ENCODE measurements at regions not wholly inside any gene's neighbourhood (a gene's known extent, or its start where the extent isn't known, plus 50 kb on each side); places are given as distances from the start of the nearest gene placed in this dataset.

DNA sequence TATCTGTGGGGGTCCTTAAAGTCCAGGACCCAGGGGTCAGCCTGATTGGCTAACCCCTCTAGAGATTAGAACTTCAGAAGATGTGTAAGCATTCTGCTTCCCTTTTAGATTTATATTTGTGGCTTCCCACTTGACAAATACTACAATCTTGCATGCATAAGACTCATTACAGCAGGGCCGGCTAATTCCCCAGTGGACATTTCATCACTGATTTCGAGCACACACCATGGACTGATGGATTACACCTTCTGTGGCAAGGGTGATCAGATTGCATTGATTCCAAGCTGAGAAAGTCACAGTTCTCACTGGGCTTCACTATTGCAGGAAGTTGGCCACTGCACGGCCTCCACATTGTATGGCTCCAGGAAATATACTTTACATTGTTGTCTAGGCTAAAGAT is 65.8 kb upstream of the DAPK1 start:
- Histone ChIP-seq H3K4me2 (ENCODE audit: low read length) (no peak overlapping the region), H3F3A (ENCODE audit: control insufficient read depth, insufficient read depth) (no peaks in the 10 kb centered on the region), H3K36me3 (ENCODE audit: control insufficient read depth, low read length) (no peaks in the 10 kb centered on the region), H3K27me3 (ENCODE audit: control insufficient read depth, low read length) (no peaks in the 10 kb centered on the region), H3K27ac (ENCODE audit: low read depth, low read length) (no peak overlapping the region), H3K79me2 (ENCODE audit: control insufficient read depth, low read length) (no peaks in the 10 kb centered on the region), H3K9me3 (ENCODE audit: control insufficient read depth, insufficient read depth, low read length) (no peaks in the 10 kb centered on the region), H4K20me1 (ENCODE audit: control insufficient read depth, insufficient read depth, low read depth, low read length) (no peaks in the 10 kb centered on the region), H3K4me3 (ENCODE audit: low read length) (no peak overlapping the region), H3K9me2 (replicated peaks; ENCODE audit: control insufficient read depth, low read length) (no peaks in the 10 kb centered on the region), H3K4me1 (ENCODE audit: control insufficient read depth, low read length) (no peaks in the 10 kb centered on the region)
- TF ChIP-seq EZH2phosphoT487 (IDR thresholded peaks at IDR 0.05; ENCODE audit: borderline replicate concordance, low read length) = no peak
- TF ChIP-seq, protein P1, sequence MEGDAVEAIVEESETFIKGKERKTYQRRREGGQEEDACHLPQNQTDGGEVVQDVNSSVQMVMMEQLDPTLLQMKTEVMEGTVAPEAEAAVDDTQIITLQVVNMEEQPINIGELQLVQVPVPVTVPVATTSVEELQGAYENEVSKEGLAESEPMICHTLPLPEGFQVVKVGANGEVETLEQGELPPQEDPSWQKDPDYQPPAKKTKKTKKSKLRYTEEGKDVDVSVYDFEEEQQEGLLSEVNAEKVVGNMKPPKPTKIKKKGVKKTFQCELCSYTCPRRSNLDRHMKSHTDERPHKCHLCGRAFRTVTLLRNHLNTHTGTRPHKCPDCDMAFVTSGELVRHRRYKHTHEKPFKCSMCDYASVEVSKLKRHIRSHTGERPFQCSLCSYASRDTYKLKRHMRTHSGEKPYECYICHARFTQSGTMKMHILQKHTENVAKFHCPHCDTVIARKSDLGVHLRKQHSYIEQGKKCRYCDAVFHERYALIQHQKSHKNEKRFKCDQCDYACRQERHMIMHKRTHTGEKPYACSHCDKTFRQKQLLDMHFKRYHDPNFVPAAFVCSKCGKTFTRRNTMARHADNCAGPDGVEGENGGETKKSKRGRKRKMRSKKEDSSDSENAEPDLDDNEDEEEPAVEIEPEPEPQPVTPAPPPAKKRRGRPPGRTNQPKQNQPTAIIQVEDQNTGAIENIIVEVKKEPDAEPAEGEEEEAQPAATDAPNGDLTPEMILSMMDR (IDR thresholded peaks at IDR 0.05; ENCODE audit: low read depth, low read length, poor library complexity, severe bottlenecking) = no peak

DNA sequence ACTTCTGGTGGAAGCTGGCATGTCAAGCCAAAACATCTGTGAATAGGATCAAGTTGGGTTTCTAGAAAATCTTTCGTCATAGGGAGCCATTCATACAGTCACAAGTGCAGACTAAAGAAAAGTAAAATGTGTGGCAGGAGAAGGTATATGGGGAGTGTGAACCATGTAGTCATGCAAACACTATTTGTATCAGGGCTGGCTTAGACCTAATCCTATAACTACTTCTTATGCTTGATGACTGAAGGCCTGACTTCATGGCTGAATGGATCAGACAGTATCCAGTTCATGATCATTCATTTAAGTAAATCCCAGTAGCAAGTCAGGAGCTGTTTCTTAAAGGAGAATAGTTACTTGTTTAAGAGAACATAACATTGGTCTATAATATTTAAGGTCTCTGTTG is 63.8 kb upstream of the DAPK1 start:
- H3K9me2 ChIP-seq (replicated peaks; ENCODE audit: control insufficient read depth, low read length) = no peaks in the 10 kb centered on the region
- no peaks in the 10 kb centered on the region for H3K79me2 ChIP-seq (ENCODE audit: control insufficient read depth, low read length)
- no peaks in the 10 kb centered on the region for H3K36me3 ChIP-seq (ENCODE audit: control insufficient read depth, low read length)
- TF ChIP-seq, protein P1 (IDR thresholded peaks at IDR 0.05; ENCODE audit: low read depth, low read length, poor library complexity, severe bottlenecking) = no peak
- no peak for TF ChIP-seq EZH2phosphoT487 (IDR thresholded peaks at IDR 0.05; ENCODE audit: borderline replicate concordance, low read length)
- H3F3A ChIP-seq (ENCODE audit: control insufficient read depth, insufficient read depth) = no peaks in the 10 kb centered on the region
- no peak overlapping the region for H3K4me2 ChIP-seq (ENCODE audit: low read length)
- H3K27ac ChIP-seq (ENCODE audit: low read depth, low read length) = no peak overlapping the region
- H3K9me3 ChIP-seq (ENCODE audit: control insufficient read depth, insufficient read depth, low read length) = no peaks in the 10 kb centered on the region
- no peaks in the 10 kb centered on the region for H3K4me1 ChIP-seq (ENCODE audit: control insufficient read depth, low read length)
- no peaks in the 10 kb centered on the region for H4K20me1 ChIP-seq (ENCODE audit: control insufficient read depth, insufficient read depth, low read depth, low read length)
- no peak overlapping the region for H3K4me3 ChIP-seq (ENCODE audit: low read length)
- H3K27me3 ChIP-seq (ENCODE audit: control insufficient read depth, low read length) = no peaks in the 10 kb centered on the region

DNA sequence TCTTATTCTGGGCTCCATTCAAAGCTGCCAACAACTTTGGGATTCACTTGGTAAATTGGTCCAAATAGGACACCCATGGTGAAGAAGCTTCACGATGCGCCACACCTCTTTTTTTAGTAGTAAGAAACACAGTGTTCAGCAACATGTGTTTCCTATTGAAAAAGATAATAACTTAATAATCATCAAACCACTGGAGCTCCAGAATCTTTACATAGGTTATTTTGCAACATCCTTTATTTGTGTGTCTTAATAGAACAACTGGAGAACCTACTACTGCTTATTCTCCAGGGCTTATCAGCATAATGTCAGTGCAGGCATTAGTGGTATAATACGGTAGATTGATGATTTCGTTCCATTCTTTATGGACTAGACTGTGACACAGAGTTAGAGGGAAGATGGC is 63.3 kb upstream of the DAPK1 start:
- no peaks in the 10 kb centered on the region for H3K27me3 ChIP-seq (ENCODE audit: control insufficient read depth, low read length)
- no peak overlapping the region for H3K4me3 ChIP-seq (ENCODE audit: low read length)
- H3K4me2 ChIP-seq (ENCODE audit: low read length) = no peak overlapping the region
- no peaks in the 10 kb centered on the region for H3F3A ChIP-seq (ENCODE audit: control insufficient read depth, insufficient read depth)
- H3K9me2 ChIP-seq (replicated peaks; ENCODE audit: control insufficient read depth, low read length) = no peaks in the 10 kb centered on the region
- H3K79me2 ChIP-seq (ENCODE audit: control insufficient read depth, low read length) = no peaks in the 10 kb centered on the region
- no peak overlapping the region for H3K27ac ChIP-seq (ENCODE audit: low read depth, low read length)
- H3K36me3 ChIP-seq (ENCODE audit: control insufficient read depth, low read length) = no peaks in the 10 kb centered on the region
- H4K20me1 ChIP-seq (ENCODE audit: control insufficient read depth, insufficient read depth, low read depth, low read length) = no peaks in the 10 kb centered on the region
- H3K9me3 ChIP-seq (ENCODE audit: control insufficient read depth, insufficient read depth, low read length) = no peaks in the 10 kb centered on the region
- H3K4me1 ChIP-seq (ENCODE audit: control insufficient read depth, low read length) = no peaks in the 10 kb centered on the region
- no peak for TF ChIP-seq EZH2phosphoT487 (IDR thresholded peaks at IDR 0.05; ENCODE audit: borderline replicate concordance, low read length)
- TF ChIP-seq, protein P1 (IDR thresholded peaks at IDR 0.05; ENCODE audit: low read depth, low read length, poor library complexity, severe bottlenecking) = no peak

Measured in DOHH2 (cell line).